ENCODE measurements at regions not wholly inside any gene's neighbourhood (a gene's known extent, or its start where the extent isn't known, plus 50 kb on each side); places are given as distances from the start of the nearest gene placed in this dataset.

- Histone ChIP-seq H3K36me3 (no peaks in the 10 kb centered on the region), H3K4me3 (ENCODE audit: low read depth, low read length) (no peak overlapping the region), H3K27me3 (no peaks in the 10 kb centered on the region), H3K9me3 (no peaks in the 10 kb centered on the region), H3K4me1 (no peaks in the 10 kb centered on the region)
- TF ChIP-seq CTCF (IDR thresholded peaks at IDR 0.05; ENCODE audit: low read depth, low read length) = no peak
- DNase-seq = no peak
These were observed 141.6 kb upstream of the SPRY4 start for GRCh38 chr5:142466195-142466971.

- Histone ChIP-seq H3K36me3 (no peaks in the 10 kb centered on the region), H3K4me1 (no peaks in the 10 kb centered on the region), H3K4me3 (ENCODE audit: low read depth, low read length) (no peak overlapping the region), H3K27me3 (no peaks in the 10 kb centered on the region), H3K9me3 (no peaks in the 10 kb centered on the region)
- TF ChIP-seq CTCF (IDR thresholded peaks at IDR 0.05; ENCODE audit: low read depth, low read length) = no peak
- DNase-seq = no peak
These were observed 140.7 kb upstream of the SPRY4 start for GRCh38 chr5:142465476-142465875.

GRCh38 chr5:142463904-142464303 is 139.1 kb upstream of the SPRY4 start:
- no peak for DNase-seq
- Histone ChIP-seq H3K27me3 (no peaks in the 10 kb centered on the region), H3K4me1 (no peaks in the 10 kb centered on the region), H3K9me3 (no peaks in the 10 kb centered on the region), H3K36me3 (no peaks in the 10 kb centered on the region), H3K4me3 (ENCODE audit: low read depth, low read length) (no peak overlapping the region)
- no peak for TF ChIP-seq CTCF (IDR thresholded peaks at IDR 0.05; ENCODE audit: low read depth, low read length)

GRCh38 chr5:142461028-142461590 is 136.3 kb upstream of the SPRY4 start:
- no peak overlapping the region for H3K4me3 ChIP-seq (ENCODE audit: low read depth, low read length)
- no peaks in the 10 kb centered on the region for H3K27me3 ChIP-seq
- DNase-seq = no peak
- H3K9me3 ChIP-seq = no peaks in the 10 kb centered on the region
- H3K4me1 ChIP-seq = no peaks in the 10 kb centered on the region
- TF ChIP-seq CTCF (IDR thresholded peaks at IDR 0.05; ENCODE audit: low read depth, low read length) = no peak
- no peaks in the 10 kb centered on the region for H3K36me3 ChIP-seq

GRCh38 chr5:142459209-142459608 is 134.4 kb upstream of the SPRY4 start:
- H3K4me1 ChIP-seq = no peaks in the 10 kb centered on the region
- H3K4me3 ChIP-seq (ENCODE audit: low read depth, low read length) = no peak overlapping the region
- no peak for TF ChIP-seq CTCF (IDR thresholded peaks at IDR 0.05; ENCODE audit: low read depth, low read length)
- no peaks in the 10 kb centered on the region for H3K9me3 ChIP-seq
- no peak for DNase-seq
- no peaks in the 10 kb centered on the region for H3K27me3 ChIP-seq
- no peaks in the 10 kb centered on the region for H3K36me3 ChIP-seq

- Histone ChIP-seq H3K9me3 (no peaks in the 10 kb centered on the region), H3K36me3 (no peaks in the 10 kb centered on the region), H3K4me1 (no peaks in the 10 kb centered on the region), H3K27me3 (no peaks in the 10 kb centered on the region), H3K4me3 (ENCODE audit: low read depth, low read length) (no peak overlapping the region)
- DNase-seq = no peak
- TF ChIP-seq CTCF (IDR thresholded peaks at IDR 0.05; ENCODE audit: low read depth, low read length) = no peak
These were observed 131.0 kb upstream of the SPRY4 start for GRCh38 chr5:142455856-142456255.

Data from BE2C (cell line).